Frontal cortex (tissue), 3 donors: ENCODE measurements at regions not wholly inside any gene's neighbourhood (a gene's known extent, or its start where the extent isn't known, plus 50 kb on each side); places are given as distances from the start of the nearest gene placed in this dataset.
"Not testable (repeated sequence)": the region's sequence is repeated elsewhere in the genome, so short reads cannot be mapped to it uniquely, and the experiment has no call there.

Experiments used
- DNase-seq, 2 donors: peaks; one replicate each; pipeline ENCODE4 v3.0.0; 2012; ENCODE audit warnings: low spot score in 2 of 2
- FAIRE-seq: peaks from 2 replicates; lab custom pipeline; 2012; peaks lifted over from hg19 to GRCh38; lab: Jason Lieb, UNC
- donor health status: control.
- donor health status: control.
- donor health status: control.

- FAIRE-seq, DNase-seq: not testable (repeated sequence)
Observed at GRCh38 chr4:4644277-4644676, 102.4 kb upstream of the STX18 start.

- not testable (repeated sequence) for FAIRE-seq
Observed at GRCh38 chr4:4643743-4644142, 101.9 kb upstream of the STX18 start.

GRCh38 chr4:4643306-4643705 lies 101.5 kb upstream of the STX18 start:
- no peak for FAIRE-seq

More at GRCh38 chr4:4643743-4644142, 101.9 kb upstream of the STX18 start:
- DNase-seq, result not testable (repeated sequence)

GRCh38 chr4:4642496-4643000 lies 100.7 kb upstream of the STX18 start:
- DNase-seq (no peak), FAIRE-seq (no peak)

More at GRCh38 chr4:4643306-4643705, 101.5 kb upstream of the STX18 start:
- no peak for DNase-seq

- FAIRE-seq, result no peak
- DNase-seq, result no peak
Observed at GRCh38 chr4:4641661-4642495, 100.0 kb upstream of the STX18 start.

- FAIRE-seq (no peak), DNase-seq (no peak)
Observed at GRCh38 chr4:4641254-4641653, 99.4 kb upstream of the STX18 start.

GRCh38 chr4:4640692-4641091 lies 98.8 kb upstream of the STX18 start:
- FAIRE-seq, result no peak
- no peak for DNase-seq

GRCh38 chr4:4639370-4639769 lies 97.5 kb upstream of the STX18 start:
- FAIRE-seq (no peak), DNase-seq (no peak)

- DNase-seq (no peak), FAIRE-seq (no peak)
Observed at GRCh38 chr4:4637710-4638109, 95.9 kb upstream of the STX18 start.

GRCh38 chr4:4633431-4633830 lies 91.6 kb upstream of the STX18 start:
- FAIRE-seq, result no peak

GRCh38 chr4:4631150-4631549 lies 89.3 kb upstream of the STX18 start:
- DNase-seq (no peak), FAIRE-seq (no peak)

More at GRCh38 chr4:4633431-4633830, 91.6 kb upstream of the STX18 start:
- DNase-seq, result no peak

GRCh38 chr4:4627906-4628305 lies 86.1 kb upstream of the STX18 start:
- FAIRE-seq, result no peak
- no peak for DNase-seq

GRCh38 chr4:4627111-4627510 lies 85.3 kb upstream of the STX18 start:
- DNase-seq, result no peak
- FAIRE-seq, result no peak

- no peak for FAIRE-seq
- DNase-seq, result no peak
Observed at GRCh38 chr4:4625488-4625887, 83.6 kb upstream of the STX18 start.

- no peak for FAIRE-seq
- no peak for DNase-seq
Observed at GRCh38 chr4:4624276-4624897, 82.5 kb upstream of the STX18 start.

- no peak for FAIRE-seq
- no peak for DNase-seq
Observed at GRCh38 chr4:4619821-4620220, 78.0 kb upstream of the STX18 start.

- DNase-seq (no peak), FAIRE-seq (no peak)
Observed at GRCh38 chr4:4618847-4619246, 77.0 kb upstream of the STX18 start.

GRCh38 chr4:4614925-4615678 lies 73.3 kb upstream of the STX18 start:
- no peak for DNase-seq
- no peak for FAIRE-seq

- FAIRE-seq (no peak), DNase-seq (no peak)
Observed at GRCh38 chr4:4613641-4614286, 71.9 kb upstream of the STX18 start.

GRCh38 chr4:4613126-4613465 lies 71.2 kb upstream of the STX18 start:
- DNase-seq (no peak), FAIRE-seq (no peak)
